Body of pancreas (tissue), 4 donors: ENCODE measurements at regions not wholly inside any gene's neighbourhood (a gene's known extent, or its start where the extent isn't known, plus 50 kb on each side); places are given as distances from the start of the nearest gene placed in this dataset.

Source experiments
- CTCF ChIP-seq, 7 experiments: fragments of 450-650 bp in 4 of 7; fragments of 200-600 bp in 3 of 7; sonication (generic) in 3 of 7; IDR thresholded peaks; one replicate each; pipeline ENCODE4 v1.5.1; 2016 to 2019; ENCODE audit warnings: antibody characterized with exemption in 7 of 7
- POLR2A ChIP-seq, 3 donors: fragments of 450-650 bp; IDR thresholded peaks; one replicate each; pipeline ENCODE4 v1.6.1; 2016; ENCODE audit warnings: antibody characterized with exemption in 3 of 3, mild to moderate bottlenecking in 2 of 3

DNA sequence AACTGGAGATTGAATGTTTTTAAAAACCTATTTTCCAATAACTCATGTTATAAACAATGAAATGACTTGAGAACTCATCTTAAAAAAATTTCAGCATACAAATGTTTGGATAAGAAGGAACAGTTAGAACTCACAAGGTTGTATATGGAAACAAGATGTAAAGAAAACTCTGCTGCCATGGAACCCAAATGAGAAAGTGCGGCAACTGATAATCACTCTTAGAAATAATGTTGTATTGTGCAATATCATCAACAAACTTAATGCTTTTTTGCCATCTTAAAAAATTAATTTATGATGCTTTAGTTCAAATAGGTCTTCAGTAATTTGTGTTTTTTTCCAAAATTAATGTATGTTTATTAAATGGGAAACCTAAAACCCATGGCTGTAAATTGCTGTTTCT, 461.1 kb upstream of the NCAM2 start:
- no peak for TF ChIP-seq CTCF (IDR thresholded peaks at IDR 0.05)
- TF ChIP-seq POLR2A (IDR thresholded peaks at IDR 0.05) = no peak
